Prostate gland (tissue), 2 donors: ENCODE measurements at regions not wholly inside any gene's neighbourhood (a gene's known extent, or its start where the extent isn't known, plus 50 kb on each side); places are given as distances from the start of the nearest gene placed in this dataset.
A peak's percentile ranks its signal among the peaks of the same experiment; 100 is the strongest.

ENCODE experiments used
- DNase-seq: peaks from one replicate; pipeline ENCODE4 v3.0.0-alpha.2; 2019; ENCODE audit warnings: low spot score
- H3K27ac ChIP-seq, 2 donors: fragments of 200-600 bp; sonication (generic); 2 replicates each; pipeline ENCODE4 v1.5.1; 2017 to 2019
- H3K27me3 ChIP-seq: fragments of 200-600 bp; sonication (generic); replicated peaks from 2 replicates; pipeline ENCODE4 v1.5.1; 2019; ENCODE audit not compliant: insufficient read depth
- H3K36me3 ChIP-seq, 2 donors: fragments of 200-600 bp; sonication (generic); 1 replicate in 1 of 2; 2 replicates in 1 of 2; pipeline versions ENCODE4 v1.5.1 to v1.8.1; 2017 to 2019
- H3K4me1 ChIP-seq: fragments of 200-600 bp; sonication (generic); replicated peaks from 2 replicates; pipeline ENCODE4 v1.5.1; 2019
- H3K4me3 ChIP-seq, 2 donors: fragments of 200-600 bp; sonication (generic); 2 replicates each; pipeline ENCODE4 v1.5.1; 2017 to 2019
- H3K9me3 ChIP-seq: fragments of 200-600 bp; sonication (generic); 2 replicates; pipeline ENCODE4 v1.5.1; 2017
- CTCF ChIP-seq, 4 experiments: fragments of 200-600 bp in 2 of 4; fragments of 450-650 bp in 2 of 4; sonication (generic) in 2 of 4; IDR thresholded peaks; 1 replicate in 3 of 4; 2 replicates in 1 of 4; pipeline ENCODE4 v1.5.1; 2016 to 2019; ENCODE audit warnings: antibody characterized with exemption in 4 of 4, mild to moderate bottlenecking in 2 of 4, moderate library complexity in 2 of 4
- POLR2A ChIP-seq: fragments of 450-650 bp; IDR thresholded peaks from one replicate; pipeline ENCODE4 v1.6.1; 2016; ENCODE audit warnings: antibody characterized with exemption, mild to moderate bottlenecking
- POLR2AphosphoS5 ChIP-seq: sonication (generic); formaldehyde crosslinking; IDR thresholded peaks from one replicate; pipeline ENCODE4 v1.6.1; 2017; ENCODE audit warnings: antibody characterized with exemption
- WGBS: methylation state at CpG from one replicate; pipeline ENCODE4 v1.1.5; 2018; 5-methylcytosine and 5-hydroxymethylcytosine counted together
- intact Hi-C: fragments of 100-400 bp; cut with DNase I; formaldehyde crosslinking; loops from one replicate; pipeline ENCODE4 v1.14.2; 2022

GRCh38 chr20:39210341-39211036 lies 248.3 kb downstream of the DHX35 start:
- intact Hi-C loops = no loop called here
- no peak for DNase-seq
- Histone ChIP-seq H3K4me1 (no peaks in the 10 kb centered on the region), H3K4me3 (no peak overlapping the region), H3K36me3 (no peaks in the 10 kb centered on the region), H3K9me3 (no peaks in the 10 kb centered on the region), H3K27me3 (no peaks in the 10 kb centered on the region), H3K27ac (no peak overlapping the region)
- TF ChIP-seq CTCF (IDR thresholded peaks at IDR 0.05) = no peak
- WGBS = 53% methylated on average over 11 of the region's 11 CpGs

GRCh38 chr20:39206899-39207564 lies 244.9 kb downstream of the DHX35 start:
- Histone ChIP-seq H3K4me3 (no peak overlapping the region), H3K4me1 (no peaks in the 10 kb centered on the region), H3K9me3 (no peaks in the 10 kb centered on the region), H3K36me3 (no peaks in the 10 kb centered on the region), H3K27me3 (no peaks in the 10 kb centered on the region), H3K27ac (no peak overlapping the region)
- TF ChIP-seq CTCF (IDR thresholded peaks at IDR 0.05) (no peak), POLR2A (no peak), POLR2AphosphoS5 (peak; percentile 69)
- peak; percentile 40 for DNase-seq
- intact Hi-C loops = no loop called here
- 16% methylated on average over 4 of the region's 4 CpGs for WGBS

- Histone ChIP-seq H3K9me3 (no peaks in the 10 kb centered on the region), H3K27ac (no peak overlapping the region), H3K27me3 (no peaks in the 10 kb centered on the region), H3K4me1 (no peaks in the 10 kb centered on the region), H3K36me3 (no peaks in the 10 kb centered on the region), H3K4me3 (no peak overlapping the region)
- no peak for DNase-seq
- intact Hi-C loops = no loop called here
- WGBS = 30% methylated on average over 8 of the region's 8 CpGs
- no peak for TF ChIP-seq POLR2AphosphoS5
- TF ChIP-seq POLR2A = no peak
Measured at GRCh38 chr20:39195582-39196021, 233.5 kb downstream of the DHX35 start.

- Histone ChIP-seq H3K9me3 (no peaks in the 10 kb centered on the region), H3K27ac (no peak overlapping the region), H3K36me3 (no peaks in the 10 kb centered on the region), H3K4me1 (no peaks in the 10 kb centered on the region), H3K4me3 (no peak overlapping the region), H3K27me3 (no peaks in the 10 kb centered on the region)
- intact Hi-C loops = no loop called here
- TF ChIP-seq POLR2A (no peak), POLR2AphosphoS5 (no peak), CTCF (IDR thresholded peaks at IDR 0.05) (no peak)
- no peak for DNase-seq
- 81% methylated on average over 11 of the region's 12 CpGs for WGBS
Measured at GRCh38 chr20:39190666-39191570, 228.8 kb downstream of the DHX35 start.

GRCh38 chr20:39188266-39188765 lies 226.2 kb downstream of the DHX35 start:
- Histone ChIP-seq H3K27me3 (no peaks in the 10 kb centered on the region), H3K4me1 (no peaks in the 10 kb centered on the region), H3K36me3 (no peaks in the 10 kb centered on the region), H3K9me3 (no peaks in the 10 kb centered on the region), H3K4me3 (no peak overlapping the region), H3K27ac (no peak overlapping the region)
- intact Hi-C loops = no loop called here
- DNase-seq = no peak
- no peak for TF ChIP-seq CTCF (IDR thresholded peaks at IDR 0.05)
- TF ChIP-seq POLR2A = no peak
- no peak for TF ChIP-seq POLR2AphosphoS5
